ENCODE measurements at regions not wholly inside any gene's neighbourhood (a gene's known extent, or its start where the extent isn't known, plus 50 kb on each side); places are given as distances from the start of the nearest gene placed in this dataset.

DNA sequence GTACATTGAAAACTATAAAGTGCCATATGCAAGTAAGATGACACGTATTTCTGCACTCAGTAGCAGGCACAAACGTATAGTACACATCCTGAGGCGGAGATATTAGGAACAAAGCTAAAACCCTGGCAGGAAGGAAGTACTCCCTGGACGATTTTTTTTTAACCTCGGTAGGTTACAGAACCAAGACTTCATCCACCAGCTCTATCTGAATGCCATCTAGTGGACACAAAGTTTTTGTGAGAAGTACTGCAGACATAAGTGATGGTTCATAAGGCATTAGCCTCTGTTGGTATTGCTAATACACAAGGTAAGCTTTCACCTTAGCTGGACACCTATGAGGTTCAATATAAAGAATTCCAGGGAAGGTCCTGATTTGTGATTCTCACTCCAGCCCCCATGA, 83.0 kb upstream of the CCDC196 start:
- Mint-ChIP-seq H3K27me3 (ENCODE audit: insufficient read depth) (no peaks in the 10 kb centered on the region), H3K36me3 (ENCODE audit: low read depth) (no peaks in the 10 kb centered on the region), H3K27ac (no peak overlapping the region), H3K4me3 (no peak overlapping the region), H3K4me1 (ENCODE audit: low read depth) (no peaks in the 10 kb centered on the region), H3K9me3 (no peaks in the 10 kb centered on the region; the same call in 1 of the 2 replicates)
- DNase-seq = peak; percentile 46
- TF ChIP-seq, protein P1, sequence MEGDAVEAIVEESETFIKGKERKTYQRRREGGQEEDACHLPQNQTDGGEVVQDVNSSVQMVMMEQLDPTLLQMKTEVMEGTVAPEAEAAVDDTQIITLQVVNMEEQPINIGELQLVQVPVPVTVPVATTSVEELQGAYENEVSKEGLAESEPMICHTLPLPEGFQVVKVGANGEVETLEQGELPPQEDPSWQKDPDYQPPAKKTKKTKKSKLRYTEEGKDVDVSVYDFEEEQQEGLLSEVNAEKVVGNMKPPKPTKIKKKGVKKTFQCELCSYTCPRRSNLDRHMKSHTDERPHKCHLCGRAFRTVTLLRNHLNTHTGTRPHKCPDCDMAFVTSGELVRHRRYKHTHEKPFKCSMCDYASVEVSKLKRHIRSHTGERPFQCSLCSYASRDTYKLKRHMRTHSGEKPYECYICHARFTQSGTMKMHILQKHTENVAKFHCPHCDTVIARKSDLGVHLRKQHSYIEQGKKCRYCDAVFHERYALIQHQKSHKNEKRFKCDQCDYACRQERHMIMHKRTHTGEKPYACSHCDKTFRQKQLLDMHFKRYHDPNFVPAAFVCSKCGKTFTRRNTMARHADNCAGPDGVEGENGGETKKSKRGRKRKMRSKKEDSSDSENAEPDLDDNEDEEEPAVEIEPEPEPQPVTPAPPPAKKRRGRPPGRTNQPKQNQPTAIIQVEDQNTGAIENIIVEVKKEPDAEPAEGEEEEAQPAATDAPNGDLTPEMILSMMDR (IDR thresholded peaks at IDR 0.05) = peak; percentile 60; the same call in 1 of the 2 replicates

DNA sequence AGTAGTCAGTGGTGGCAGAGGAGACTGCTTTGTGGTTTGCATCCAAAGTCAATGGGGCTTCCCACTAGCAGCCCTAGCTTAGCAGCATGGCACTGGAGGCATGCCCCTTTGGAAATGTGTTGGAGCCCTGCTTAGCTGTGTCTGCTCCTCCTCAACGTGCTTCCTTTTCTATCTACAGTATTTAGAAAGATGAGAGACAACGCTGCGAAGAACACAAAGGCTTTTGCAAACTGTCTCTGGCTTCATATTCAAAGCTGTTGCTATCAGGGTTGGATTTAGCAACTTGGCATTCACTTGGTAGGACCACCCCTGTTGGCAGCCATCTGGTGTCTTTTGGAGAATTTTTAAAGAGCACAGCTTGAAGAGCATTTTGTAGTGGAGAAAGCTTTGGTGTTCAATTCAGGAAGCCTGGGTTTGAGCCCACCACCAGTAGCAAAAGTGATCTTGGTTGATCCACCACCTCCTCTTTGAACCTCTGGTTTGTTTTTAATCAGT, 82.1 kb upstream of the CCDC196 start:
- TF ChIP-seq, protein P1 (IDR thresholded peaks at IDR 0.05) = no peak
- Mint-ChIP-seq H3K27me3 (ENCODE audit: insufficient read depth) (no peaks in the 10 kb centered on the region), H3K36me3 (ENCODE audit: low read depth) (no peaks in the 10 kb centered on the region), H3K4me1 (ENCODE audit: low read depth) (no peaks in the 10 kb centered on the region), H3K4me3 (no peak overlapping the region), H3K27ac (no peak overlapping the region), H3K9me3 (no peaks in the 10 kb centered on the region; the same call in 1 of the 2 replicates)
- DNase-seq = no peak

- Mint-ChIP-seq H3K4me3 (no peak overlapping the region), H3K36me3 (ENCODE audit: low read depth) (no peaks in the 10 kb centered on the region), H3K4me1 (ENCODE audit: low read depth) (no peaks in the 10 kb centered on the region), H3K9me3 (no peaks in the 10 kb centered on the region; the same call in 1 of the 2 replicates), H3K27me3 (ENCODE audit: insufficient read depth) (no peaks in the 10 kb centered on the region), H3K27ac (no peak overlapping the region)
- peak; percentile 1 for DNase-seq
- TF ChIP-seq, protein P1 (IDR thresholded peaks at IDR 0.05) = no peak
Measured at GRCh38 chr14:66405158-66405557, 81.0 kb upstream of the CCDC196 start.

DNA sequence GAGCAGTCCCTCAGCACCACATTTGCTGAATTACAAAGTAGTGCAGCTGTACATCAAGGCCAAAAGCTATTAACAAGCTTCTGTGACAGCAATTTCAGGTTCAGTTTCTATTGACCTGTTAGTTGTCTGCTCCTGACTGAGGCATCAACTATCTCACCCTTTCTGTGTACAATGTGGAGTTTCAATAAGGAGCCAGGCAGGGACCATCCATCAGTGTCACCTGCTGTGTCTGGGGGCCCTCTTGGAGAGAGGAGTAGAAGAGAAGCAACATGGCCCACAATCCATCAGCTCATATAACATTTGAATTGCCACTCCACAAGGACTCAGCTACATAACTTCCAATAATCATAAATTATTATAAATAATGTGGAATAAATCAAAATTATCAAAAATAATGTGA, 72.3 kb upstream of the CCDC196 start:
- no peak overlapping the region for H3K27ac Mint-ChIP-seq
- no peaks in the 10 kb centered on the region for H3K36me3 Mint-ChIP-seq (ENCODE audit: low read depth)
- no peak for DNase-seq
- TF ChIP-seq, protein P1 (IDR thresholded peaks at IDR 0.05) = no peak
- no peaks in the 10 kb centered on the region for H3K4me1 Mint-ChIP-seq (ENCODE audit: low read depth)
- peaks cover 12% of the 10 kb centered on the region for H3K9me3 Mint-ChIP-seq
- no peak overlapping the region for H3K4me3 Mint-ChIP-seq
- H3K27me3 Mint-ChIP-seq (ENCODE audit: insufficient read depth) = no peaks in the 10 kb centered on the region; the same call in 1 of the 2 replicates

DNA sequence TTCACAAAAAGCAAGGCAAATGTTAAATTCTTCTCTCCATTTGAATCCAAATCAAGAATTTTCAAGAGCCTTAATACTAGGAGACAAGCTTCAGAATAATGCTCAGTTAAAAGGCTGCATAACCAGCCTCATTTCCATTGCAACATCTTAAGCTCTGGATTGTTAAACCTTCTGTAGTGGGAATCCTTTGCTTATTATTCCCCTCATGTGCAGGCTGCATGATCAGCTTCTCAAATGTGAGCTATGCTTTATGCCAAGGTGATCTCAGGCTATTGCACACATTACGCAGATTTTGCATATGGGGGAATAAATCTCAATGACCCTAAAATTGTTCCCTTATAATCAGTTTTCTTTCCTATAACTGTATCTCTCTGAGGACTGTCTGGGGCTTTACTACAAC, 71.7 kb upstream of the CCDC196 start:
- TF ChIP-seq, protein P1 (IDR thresholded peaks at IDR 0.05) = no peak
- Mint-ChIP-seq H3K27ac (no peak overlapping the region), H3K27me3 (ENCODE audit: insufficient read depth) (no peaks in the 10 kb centered on the region; the same call in 1 of the 2 replicates)

More for the DNA sequence above, 71.7 kb upstream of the CCDC196 start:
- H3K4me1 Mint-ChIP-seq (ENCODE audit: low read depth) = no peaks in the 10 kb centered on the region
- no peak for DNase-seq
- no peak overlapping the region for H3K4me3 Mint-ChIP-seq
- no peaks in the 10 kb centered on the region for H3K36me3 Mint-ChIP-seq (ENCODE audit: low read depth)
- peaks cover 12% of the 10 kb centered on the region for H3K9me3 Mint-ChIP-seq
